Omental fat pad (tissue), 3 donors: ENCODE measurements at regions not wholly inside any gene's neighbourhood (a gene's known extent, or its start where the extent isn't known, plus 50 kb on each side); places are given as distances from the start of the nearest gene placed in this dataset.

Source experiments
- ATAC-seq: fragments of 150-250 bp; one replicate; pipeline ENCODE4 v1.9.1; 2016; ENCODE audit warnings: mild to moderate bottlenecking, moderate library complexity; ENCODE audit not compliant: low FRiP score
- DNase-seq: peaks from one replicate; pipeline ENCODE4 v3.0.0-alpha.2; 2019; ENCODE audit warnings: low spot score
- TF ChIP-seq, protein P1 (sequence below), 3 donors: fragments of 450-650 bp; IDR thresholded peaks; one replicate each; pipeline ENCODE4 v1.5.1; 2016 to 2017; ENCODE audit warnings: antibody characterized with exemption in 3 of 3, mild to moderate bottlenecking in 3 of 3, moderate library complexity in 2 of 3

GRCh38 chr16:61083711-61084110 lies 952.5 kb downstream of the CDH8 start:
- TF ChIP-seq, protein P1, sequence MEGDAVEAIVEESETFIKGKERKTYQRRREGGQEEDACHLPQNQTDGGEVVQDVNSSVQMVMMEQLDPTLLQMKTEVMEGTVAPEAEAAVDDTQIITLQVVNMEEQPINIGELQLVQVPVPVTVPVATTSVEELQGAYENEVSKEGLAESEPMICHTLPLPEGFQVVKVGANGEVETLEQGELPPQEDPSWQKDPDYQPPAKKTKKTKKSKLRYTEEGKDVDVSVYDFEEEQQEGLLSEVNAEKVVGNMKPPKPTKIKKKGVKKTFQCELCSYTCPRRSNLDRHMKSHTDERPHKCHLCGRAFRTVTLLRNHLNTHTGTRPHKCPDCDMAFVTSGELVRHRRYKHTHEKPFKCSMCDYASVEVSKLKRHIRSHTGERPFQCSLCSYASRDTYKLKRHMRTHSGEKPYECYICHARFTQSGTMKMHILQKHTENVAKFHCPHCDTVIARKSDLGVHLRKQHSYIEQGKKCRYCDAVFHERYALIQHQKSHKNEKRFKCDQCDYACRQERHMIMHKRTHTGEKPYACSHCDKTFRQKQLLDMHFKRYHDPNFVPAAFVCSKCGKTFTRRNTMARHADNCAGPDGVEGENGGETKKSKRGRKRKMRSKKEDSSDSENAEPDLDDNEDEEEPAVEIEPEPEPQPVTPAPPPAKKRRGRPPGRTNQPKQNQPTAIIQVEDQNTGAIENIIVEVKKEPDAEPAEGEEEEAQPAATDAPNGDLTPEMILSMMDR (IDR thresholded peaks at IDR 0.05): no peak
- DNase-seq (no peak), ATAC-seq (no peak)

DNA sequence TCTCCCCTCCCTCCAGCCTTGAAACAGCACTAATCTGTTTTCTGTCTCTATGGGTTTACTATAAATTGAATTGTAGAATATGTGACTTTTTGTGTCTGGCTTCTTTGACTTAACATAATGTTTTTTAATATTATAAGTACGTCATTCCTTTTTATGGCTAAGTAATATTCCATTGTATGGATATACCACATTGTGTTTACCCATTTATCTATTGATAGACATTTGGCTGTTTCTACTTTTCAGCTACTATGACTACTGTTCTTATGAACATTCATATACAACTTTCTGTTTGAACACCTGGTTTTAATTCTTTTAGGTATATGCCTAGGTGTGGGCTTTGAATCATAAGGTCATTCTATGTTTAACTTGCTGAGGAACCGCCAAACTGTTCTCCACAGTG lies 961.9 kb downstream of the CDH8 start:
- ATAC-seq (no peak), DNase-seq (no peak)
- TF ChIP-seq, protein P1 (IDR thresholded peaks at IDR 0.05): no peak

GRCh38 chr16:61057635-61058034 lies 978.6 kb downstream of the CDH8 start:
- ATAC-seq (no peak), DNase-seq (no peak)
- TF ChIP-seq, protein P1 (IDR thresholded peaks at IDR 0.05): no peak

- DNase-seq (no peak), ATAC-seq (no peak)
- TF ChIP-seq, protein P1 (IDR thresholded peaks at IDR 0.05): no peak
Observed at GRCh38 chr16:61050547-61050946, 985.7 kb downstream of the CDH8 start.

GRCh38 chr16:61045931-61046330 lies 990.3 kb downstream of the CDH8 start:
- TF ChIP-seq, protein P1 (IDR thresholded peaks at IDR 0.05): no peak
- DNase-seq (no peak), ATAC-seq (no peak)

GRCh38 chr16:61042737-61043136 lies 993.5 kb downstream of the CDH8 start:
- ATAC-seq (no peak), DNase-seq (no peak)
- TF ChIP-seq, protein P1 (IDR thresholded peaks at IDR 0.05): no peak

DNA sequence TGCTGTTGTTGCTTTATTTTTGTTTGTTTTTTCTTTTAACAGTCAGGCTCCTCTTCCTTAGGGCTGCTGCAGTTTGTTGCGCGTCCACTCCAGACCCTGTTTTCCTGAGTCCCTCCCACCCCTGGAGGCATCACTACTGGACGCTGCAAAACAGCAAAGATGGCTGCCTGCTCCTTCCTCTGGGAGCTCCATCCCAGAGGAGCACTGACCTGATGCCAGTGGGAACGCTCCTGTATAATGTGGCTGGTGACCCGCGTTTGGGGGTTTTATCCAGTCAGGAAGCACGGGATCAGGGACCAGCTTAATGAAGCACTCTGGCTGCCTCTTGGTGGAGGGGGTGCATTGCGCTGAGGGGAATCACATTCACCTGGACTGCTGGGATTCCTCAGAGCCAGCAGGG lies 1005.6 kb downstream of the CDH8 start:
- TF ChIP-seq, protein P1 (IDR thresholded peaks at IDR 0.05): no peak
- ATAC-seq (no peak), DNase-seq (no peak)
